ENCODE measurements at regions not wholly inside any gene's neighbourhood (a gene's known extent, or its start where the extent isn't known, plus 50 kb on each side); places are given as distances from the start of the nearest gene placed in this dataset.

GRCh38 chr12:24730489-24730896 is 218.4 kb downstream of the BCAT1 start:
- DNase-seq = peak; percentile 86
- Histone ChIP-seq H3K27me3 (ENCODE audit: low read length) (no peaks in the 10 kb centered on the region), H3K27ac (ENCODE audit: low read length) (no peak overlapping the region), H3K4me3 (ENCODE audit: low read length) (peak overlapping the region; percentile 21; the same call in 1 of the 2 replicates), H3K4me1 (ENCODE audit: low read length) (peaks cover 59% of the 10 kb centered on the region), H3K9me3 (ENCODE audit: low read length) (no peaks in the 10 kb centered on the region), H4K20me1 (ENCODE audit: insufficient read depth, low read depth, low read length) (no peaks in the 10 kb centered on the region), H3K9ac (ENCODE audit: low read length) (no peak overlapping the region), H3K79me2 (ENCODE audit: low read length) (no peaks in the 10 kb centered on the region), H3K9me2 (replicated peaks; ENCODE audit: insufficient read depth, low read length) (no peaks in the 10 kb centered on the region), H3K36me3 (ENCODE audit: insufficient read depth, low read length) (no peaks in the 10 kb centered on the region), H3K4me2 (ENCODE audit: low read depth, low read length, poor library complexity, severe bottlenecking) (peak overlapping the region; percentile 24), H2AFZ (ENCODE audit: low read length) (no peak overlapping the region)

DNA sequence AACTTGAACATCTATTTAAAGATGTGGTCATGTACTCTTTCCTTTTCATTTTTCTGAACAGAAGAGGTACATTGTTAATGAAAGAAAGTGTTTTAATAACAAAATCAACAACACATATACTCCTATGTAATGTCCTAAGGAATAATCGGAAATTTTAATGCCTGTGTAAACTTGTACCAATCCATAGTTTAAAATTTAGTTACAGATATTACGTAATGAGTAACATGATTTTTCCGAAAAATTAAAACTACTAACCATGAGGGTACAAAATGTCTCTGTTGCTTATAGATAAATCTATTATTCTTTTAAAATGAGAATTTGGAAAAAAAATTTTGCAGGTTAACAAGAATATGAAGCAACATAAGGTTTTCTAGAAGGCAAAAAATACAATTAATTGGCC is 220.1 kb downstream of the BCAT1 start:
- Histone ChIP-seq H3K9me3 (ENCODE audit: low read length) (no peaks in the 10 kb centered on the region), H3K4me2 (ENCODE audit: low read depth, low read length, poor library complexity, severe bottlenecking) (no peak overlapping the region), H3K36me3 (ENCODE audit: insufficient read depth, low read length) (no peaks in the 10 kb centered on the region), H4K20me1 (ENCODE audit: insufficient read depth, low read depth, low read length) (no peaks in the 10 kb centered on the region), H3K79me2 (ENCODE audit: low read length) (no peaks in the 10 kb centered on the region), H3K9me2 (replicated peaks; ENCODE audit: insufficient read depth, low read length) (no peaks in the 10 kb centered on the region), H3K9ac (ENCODE audit: low read length) (no peak overlapping the region), H3K27me3 (ENCODE audit: low read length) (no peaks in the 10 kb centered on the region), H2AFZ (ENCODE audit: low read length) (no peak overlapping the region), H3K4me3 (ENCODE audit: low read length) (no peak overlapping the region), H3K4me1 (ENCODE audit: low read length) (peaks cover 44% of the 10 kb centered on the region), H3K27ac (ENCODE audit: low read length) (no peak overlapping the region)
- DNase-seq = no peak

GRCh38 chr12:24728366-24728765 is 220.5 kb downstream of the BCAT1 start:
- Histone ChIP-seq H4K20me1 (ENCODE audit: insufficient read depth, low read depth, low read length) (no peaks in the 10 kb centered on the region), H3K9me3 (ENCODE audit: low read length) (no peaks in the 10 kb centered on the region), H3K9ac (ENCODE audit: low read length) (no peak overlapping the region), H3K79me2 (ENCODE audit: low read length) (no peaks in the 10 kb centered on the region), H3K4me1 (ENCODE audit: low read length) (peaks cover 39% of the 10 kb centered on the region), H3K9me2 (replicated peaks; ENCODE audit: insufficient read depth, low read length) (no peaks in the 10 kb centered on the region), H3K27ac (ENCODE audit: low read length) (no peak overlapping the region), H3K27me3 (ENCODE audit: low read length) (no peaks in the 10 kb centered on the region), H3K4me2 (ENCODE audit: low read depth, low read length, poor library complexity, severe bottlenecking) (no peak overlapping the region), H2AFZ (ENCODE audit: low read length) (no peak overlapping the region), H3K4me3 (ENCODE audit: low read length) (no peak overlapping the region), H3K36me3 (ENCODE audit: insufficient read depth, low read length) (no peaks in the 10 kb centered on the region)
- DNase-seq = peak; percentile 70

- Histone ChIP-seq H4K20me1 (ENCODE audit: insufficient read depth, low read depth, low read length) (no peaks in the 10 kb centered on the region), H3K27ac (ENCODE audit: low read length) (no peak overlapping the region)
Observed at GRCh38 chr12:24725616-24726015, 223.3 kb downstream of the BCAT1 start.

DNA sequence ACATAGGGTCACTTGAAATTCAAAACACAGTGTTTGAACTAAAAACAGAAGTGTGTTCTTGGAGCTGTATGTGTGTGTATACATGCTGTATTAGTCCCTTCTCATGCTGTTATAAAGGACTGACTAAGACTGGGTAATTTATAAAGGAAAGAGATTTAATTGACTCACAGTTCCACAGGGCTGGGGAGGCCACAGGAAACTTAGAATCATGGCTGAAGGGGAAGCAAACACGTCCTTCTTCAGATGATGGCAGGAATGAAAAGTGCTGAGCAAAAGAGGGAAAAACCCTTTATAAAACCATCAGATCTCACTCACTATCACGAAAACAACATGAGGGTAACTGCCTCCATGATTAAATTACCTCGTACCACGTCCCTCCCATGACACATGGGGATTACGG is 224.1 kb downstream of the BCAT1 start:
- no peaks in the 10 kb centered on the region for H3K27me3 ChIP-seq (ENCODE audit: low read length)
- no peak overlapping the region for H3K9ac ChIP-seq (ENCODE audit: low read length)
- H2AFZ ChIP-seq (ENCODE audit: low read length) = no peak overlapping the region
- H3K36me3 ChIP-seq (ENCODE audit: insufficient read depth, low read length) = no peaks in the 10 kb centered on the region
- no peaks in the 10 kb centered on the region for H3K9me3 ChIP-seq (ENCODE audit: low read length)
- DNase-seq = no peak
- H3K4me2 ChIP-seq (ENCODE audit: low read depth, low read length, poor library complexity, severe bottlenecking) = no peak overlapping the region
- no peaks in the 10 kb centered on the region for H4K20me1 ChIP-seq (ENCODE audit: insufficient read depth, low read depth, low read length)
- no peaks in the 10 kb centered on the region for H3K79me2 ChIP-seq (ENCODE audit: low read length)
- no peak overlapping the region for H3K27ac ChIP-seq (ENCODE audit: low read length)
- H3K4me1 ChIP-seq (ENCODE audit: low read length) = peaks cover 4% of the 10 kb centered on the region
- no peak overlapping the region for H3K4me3 ChIP-seq (ENCODE audit: low read length)
- H3K9me2 ChIP-seq (replicated peaks; ENCODE audit: insufficient read depth, low read length) = no peaks in the 10 kb centered on the region

More at GRCh38 chr12:24725616-24726015, 223.3 kb downstream of the BCAT1 start:
- H3K27me3 ChIP-seq (ENCODE audit: low read length) = no peaks in the 10 kb centered on the region
- no peak for DNase-seq
- no peaks in the 10 kb centered on the region for H3K9me3 ChIP-seq (ENCODE audit: low read length)
- no peak overlapping the region for H3K9ac ChIP-seq (ENCODE audit: low read length)
- H3K9me2 ChIP-seq (replicated peaks; ENCODE audit: insufficient read depth, low read length) = no peaks in the 10 kb centered on the region
- no peaks in the 10 kb centered on the region for H3K79me2 ChIP-seq (ENCODE audit: low read length)
- H3K4me2 ChIP-seq (ENCODE audit: low read depth, low read length, poor library complexity, severe bottlenecking) = no peak overlapping the region
- H3K36me3 ChIP-seq (ENCODE audit: insufficient read depth, low read length) = no peaks in the 10 kb centered on the region
- H3K4me1 ChIP-seq (ENCODE audit: low read length) = peaks cover 12% of the 10 kb centered on the region
- no peak overlapping the region for H3K4me3 ChIP-seq (ENCODE audit: low read length)
- no peak overlapping the region for H2AFZ ChIP-seq (ENCODE audit: low read length)

- Histone ChIP-seq H3K9me3 (ENCODE audit: low read length) (no peaks in the 10 kb centered on the region), H3K27me3 (ENCODE audit: low read length) (no peaks in the 10 kb centered on the region), H3K36me3 (ENCODE audit: insufficient read depth, low read length) (no peaks in the 10 kb centered on the region), H3K4me2 (ENCODE audit: low read depth, low read length, poor library complexity, severe bottlenecking) (no peak overlapping the region), H2AFZ (ENCODE audit: low read length) (no peak overlapping the region), H3K79me2 (ENCODE audit: low read length) (no peaks in the 10 kb centered on the region), H3K9me2 (replicated peaks; ENCODE audit: insufficient read depth, low read length) (no peaks in the 10 kb centered on the region), H3K9ac (ENCODE audit: low read length) (no peak overlapping the region), H3K4me3 (ENCODE audit: low read length) (no peak overlapping the region), H3K27ac (ENCODE audit: low read length) (no peak overlapping the region), H4K20me1 (ENCODE audit: insufficient read depth, low read depth, low read length) (no peaks in the 10 kb centered on the region), H3K4me1 (ENCODE audit: low read length) (no peaks in the 10 kb centered on the region)
- no peak for DNase-seq
Observed at GRCh38 chr12:24723759-24724158, 225.1 kb downstream of the BCAT1 start.

- no peaks in the 10 kb centered on the region for H3K36me3 ChIP-seq (ENCODE audit: insufficient read depth, low read length)
- no peaks in the 10 kb centered on the region for H3K9me2 ChIP-seq (replicated peaks; ENCODE audit: insufficient read depth, low read length)
- H3K27ac ChIP-seq (ENCODE audit: low read length) = no peak overlapping the region
- H3K9ac ChIP-seq (ENCODE audit: low read length) = no peak overlapping the region
- H4K20me1 ChIP-seq (ENCODE audit: insufficient read depth, low read depth, low read length) = no peaks in the 10 kb centered on the region
- no peak overlapping the region for H3K4me2 ChIP-seq (ENCODE audit: low read depth, low read length, poor library complexity, severe bottlenecking)
- H3K4me1 ChIP-seq (ENCODE audit: low read length) = peaks cover 2% of the 10 kb centered on the region; the same call in 1 of the 2 replicates
- H3K9me3 ChIP-seq (ENCODE audit: low read length) = no peaks in the 10 kb centered on the region
- no peak for DNase-seq
- no peak overlapping the region for H2AFZ ChIP-seq (ENCODE audit: low read length)
- no peaks in the 10 kb centered on the region for H3K79me2 ChIP-seq (ENCODE audit: low read length)
- H3K27me3 ChIP-seq (ENCODE audit: low read length) = no peaks in the 10 kb centered on the region
- no peak overlapping the region for H3K4me3 ChIP-seq (ENCODE audit: low read length)
Observed at GRCh38 chr12:24721191-24721590, 227.7 kb downstream of the BCAT1 start.

GRCh38 chr12:24719293-24719721 is 229.6 kb downstream of the BCAT1 start:
- no peak for DNase-seq
- H3K9me2 ChIP-seq (replicated peaks; ENCODE audit: insufficient read depth, low read length) = no peaks in the 10 kb centered on the region
- H3K27ac ChIP-seq (ENCODE audit: low read length) = no peak overlapping the region
- H3K79me2 ChIP-seq (ENCODE audit: low read length) = no peaks in the 10 kb centered on the region
- no peak overlapping the region for H3K4me3 ChIP-seq (ENCODE audit: low read length)
- no peak overlapping the region for H3K9ac ChIP-seq (ENCODE audit: low read length)
- no peak overlapping the region for H2AFZ ChIP-seq (ENCODE audit: low read length)
- H4K20me1 ChIP-seq (ENCODE audit: insufficient read depth, low read depth, low read length) = no peaks in the 10 kb centered on the region
- H3K9me3 ChIP-seq (ENCODE audit: low read length) = no peaks in the 10 kb centered on the region
- no peak overlapping the region for H3K4me2 ChIP-seq (ENCODE audit: low read depth, low read length, poor library complexity, severe bottlenecking)
- peaks cover 12% of the 10 kb centered on the region for H3K4me1 ChIP-seq (ENCODE audit: low read length)
- H3K27me3 ChIP-seq (ENCODE audit: low read length) = no peaks in the 10 kb centered on the region
- no peaks in the 10 kb centered on the region for H3K36me3 ChIP-seq (ENCODE audit: insufficient read depth, low read length)

DNA sequence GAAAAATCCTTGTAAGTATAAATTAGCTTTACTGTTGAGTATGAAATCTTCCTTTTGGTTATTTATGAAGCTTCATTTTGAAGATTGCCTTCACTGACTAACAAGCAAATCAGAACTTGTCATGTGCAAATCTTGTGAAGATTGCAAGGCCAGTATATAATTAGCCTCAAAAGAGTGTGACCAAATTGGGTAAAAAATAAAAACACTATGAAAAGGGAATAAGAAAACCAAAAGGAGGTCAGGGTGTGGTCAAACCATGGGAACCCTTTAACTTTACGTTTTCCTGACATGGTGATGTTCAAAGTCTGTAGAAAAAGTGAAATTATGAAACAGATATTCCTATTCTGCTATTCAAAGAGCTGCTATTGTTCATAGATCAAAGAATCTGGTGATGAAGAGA is 230.3 kb downstream of the BCAT1 start:
- no peaks in the 10 kb centered on the region for H4K20me1 ChIP-seq (ENCODE audit: insufficient read depth, low read depth, low read length)
- no peak for DNase-seq
- no peaks in the 10 kb centered on the region for H3K9me2 ChIP-seq (replicated peaks; ENCODE audit: insufficient read depth, low read length)
- H2AFZ ChIP-seq (ENCODE audit: low read length) = no peak overlapping the region
- H3K27ac ChIP-seq (ENCODE audit: low read length) = no peak overlapping the region
- no peaks in the 10 kb centered on the region for H3K79me2 ChIP-seq (ENCODE audit: low read length)
- no peaks in the 10 kb centered on the region for H3K9me3 ChIP-seq (ENCODE audit: low read length)
- H3K27me3 ChIP-seq (ENCODE audit: low read length) = no peaks in the 10 kb centered on the region
- no peak overlapping the region for H3K4me2 ChIP-seq (ENCODE audit: low read depth, low read length, poor library complexity, severe bottlenecking)
- no peaks in the 10 kb centered on the region for H3K36me3 ChIP-seq (ENCODE audit: insufficient read depth, low read length)
- H3K9ac ChIP-seq (ENCODE audit: low read length) = no peak overlapping the region
- H3K4me3 ChIP-seq (ENCODE audit: low read length) = no peak overlapping the region
- H3K4me1 ChIP-seq (ENCODE audit: low read length) = peaks cover 12% of the 10 kb centered on the region
